Mesothelial cell of epicardium (in vitro differentiated cells): ENCODE measurements at regions not wholly inside any gene's neighbourhood (a gene's known extent, or its start where the extent isn't known, plus 50 kb on each side); places are given as distances from the start of the nearest gene placed in this dataset.
"Not testable (repeated sequence)": the region's sequence is repeated elsewhere in the genome, so short reads cannot be mapped to it uniquely, and the experiment has no call there.

ENCODE experiments used
- DNase-seq, 2 experiments: peaks; one replicate each; pipeline ENCODE4 v3.0.0; 2021; ENCODE audit warnings: low spot score in 2 of 2; ENCODE audit not compliant: unreplicated experiment in 2 of 2
- H3K27ac Mint-ChIP-seq: 2 replicates; pipeline ENCODE4 v1.8.0; 2021; ENCODE audit warnings: mixed read lengths
- H3K27me3 Mint-ChIP-seq: 2 replicates; pipeline ENCODE4 v1.8.0; 2021; ENCODE audit warnings: low read depth, mixed read lengths
- H3K36me3 Mint-ChIP-seq: 2 replicates; pipeline ENCODE4 v1.8.0; 2021; ENCODE audit warnings: mixed read lengths
- H3K4me1 Mint-ChIP-seq: 2 replicates; pipeline ENCODE4 v1.8.0; 2021; ENCODE audit warnings: mixed read lengths
- H3K4me3 Mint-ChIP-seq: 2 replicates; pipeline ENCODE4 v1.8.0; 2021; ENCODE audit warnings: mild to moderate bottlenecking, moderate library complexity, mixed read lengths
- H3K9me3 Mint-ChIP-seq: 2 replicates; pipeline ENCODE4 v1.8.0; 2021; ENCODE audit warnings: mixed read lengths
- TF ChIP-seq, protein P1 (sequence below): fragments of 200-600 bp; sonication (generic); IDR thresholded peaks from one replicate; pipeline ENCODE4 v1.5.0; 2021; ENCODE audit warnings: antibody characterized with exemption; ENCODE audit not compliant: unreplicated experiment

DNA sequence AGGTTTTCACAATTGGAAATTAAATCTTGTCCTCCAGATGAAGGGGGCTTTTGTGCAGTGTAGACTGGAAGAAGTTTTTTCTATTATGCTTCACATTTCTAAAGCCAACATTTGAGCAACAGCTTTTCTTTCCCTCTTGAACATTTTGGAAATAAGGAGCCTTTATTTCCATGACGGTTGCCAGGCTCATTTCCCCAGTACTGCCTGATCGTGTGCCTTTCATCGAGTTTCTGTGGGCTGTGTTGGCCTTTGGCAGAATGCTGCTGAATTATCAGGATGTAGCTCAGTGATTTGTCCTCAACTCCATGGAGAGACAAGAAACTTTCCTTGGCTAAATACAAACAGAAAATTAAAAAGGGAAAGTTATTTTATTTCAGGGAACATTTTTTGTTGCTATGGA is 314.8 kb upstream of the LRRC3B start:
- TF ChIP-seq, protein P1, sequence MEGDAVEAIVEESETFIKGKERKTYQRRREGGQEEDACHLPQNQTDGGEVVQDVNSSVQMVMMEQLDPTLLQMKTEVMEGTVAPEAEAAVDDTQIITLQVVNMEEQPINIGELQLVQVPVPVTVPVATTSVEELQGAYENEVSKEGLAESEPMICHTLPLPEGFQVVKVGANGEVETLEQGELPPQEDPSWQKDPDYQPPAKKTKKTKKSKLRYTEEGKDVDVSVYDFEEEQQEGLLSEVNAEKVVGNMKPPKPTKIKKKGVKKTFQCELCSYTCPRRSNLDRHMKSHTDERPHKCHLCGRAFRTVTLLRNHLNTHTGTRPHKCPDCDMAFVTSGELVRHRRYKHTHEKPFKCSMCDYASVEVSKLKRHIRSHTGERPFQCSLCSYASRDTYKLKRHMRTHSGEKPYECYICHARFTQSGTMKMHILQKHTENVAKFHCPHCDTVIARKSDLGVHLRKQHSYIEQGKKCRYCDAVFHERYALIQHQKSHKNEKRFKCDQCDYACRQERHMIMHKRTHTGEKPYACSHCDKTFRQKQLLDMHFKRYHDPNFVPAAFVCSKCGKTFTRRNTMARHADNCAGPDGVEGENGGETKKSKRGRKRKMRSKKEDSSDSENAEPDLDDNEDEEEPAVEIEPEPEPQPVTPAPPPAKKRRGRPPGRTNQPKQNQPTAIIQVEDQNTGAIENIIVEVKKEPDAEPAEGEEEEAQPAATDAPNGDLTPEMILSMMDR: no peak

DNA sequence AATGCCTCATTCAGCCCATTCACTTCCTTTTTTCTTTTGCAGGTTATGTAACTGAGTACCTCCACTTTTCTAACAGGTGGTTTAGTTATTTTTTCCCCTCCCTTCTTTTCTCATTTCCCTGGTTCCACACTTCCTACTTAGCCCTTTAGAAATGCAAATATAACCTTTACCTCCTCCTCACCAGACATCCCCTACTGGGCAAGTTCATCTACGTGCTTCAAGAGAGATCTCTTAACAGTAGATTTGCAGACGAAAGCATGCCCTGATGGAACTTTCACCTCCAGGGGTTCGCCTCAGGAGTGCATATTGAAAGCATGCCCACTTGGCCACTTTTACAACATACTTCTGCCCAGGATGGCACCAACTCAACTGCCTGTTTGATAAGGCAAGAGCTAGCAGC is 314.1 kb upstream of the LRRC3B start:
- H3K4me1 Mint-ChIP-seq: no peaks in the 10 kb centered on the region
- DNase-seq: no peak
- no peak overlapping the region for H3K27ac Mint-ChIP-seq
- H3K27me3 Mint-ChIP-seq: no peaks in the 10 kb centered on the region
- peaks cover 26% of the 10 kb centered on the region for H3K9me3 Mint-ChIP-seq
- H3K4me3 Mint-ChIP-seq: no peak overlapping the region
- no peaks in the 10 kb centered on the region for H3K36me3 Mint-ChIP-seq
- TF ChIP-seq, protein P1: no peak

More for the DNA sequence above, 314.8 kb upstream of the LRRC3B start:
- Mint-ChIP-seq H3K4me1 (no peaks in the 10 kb centered on the region), H3K4me3 (no peak overlapping the region), H3K27ac (no peak overlapping the region), H3K9me3 (peaks cover 26% of the 10 kb centered on the region), H3K36me3 (no peaks in the 10 kb centered on the region), H3K27me3 (no peaks in the 10 kb centered on the region)
- DNase-seq: no peak

DNA sequence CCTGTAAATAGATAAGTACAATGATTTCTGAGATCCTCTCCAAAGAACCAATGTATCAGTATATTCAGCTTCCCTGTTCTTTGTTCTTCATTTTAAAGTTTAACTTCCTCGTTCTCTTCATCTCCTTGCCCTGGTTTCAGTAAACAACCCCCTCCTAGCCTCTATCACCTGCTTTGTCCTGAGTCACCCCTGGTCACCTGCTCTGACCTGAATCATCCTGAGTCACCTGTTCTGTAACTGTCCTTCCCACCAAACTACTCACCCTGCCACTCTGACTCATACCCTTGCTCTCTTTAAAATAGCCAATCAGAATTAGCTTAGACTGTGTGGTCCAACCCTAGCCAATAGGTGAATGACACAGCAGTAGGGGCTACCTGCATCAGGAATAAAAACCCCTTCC is 313.0 kb upstream of the LRRC3B start:
- H3K27ac Mint-ChIP-seq, H3K4me1 Mint-ChIP-seq, H3K27me3 Mint-ChIP-seq, H3K4me3 Mint-ChIP-seq, DNase-seq, H3K36me3 Mint-ChIP-seq: not testable (repeated sequence)
- H3K9me3 Mint-ChIP-seq: peaks cover 26% of the 10 kb centered on the region

DNA sequence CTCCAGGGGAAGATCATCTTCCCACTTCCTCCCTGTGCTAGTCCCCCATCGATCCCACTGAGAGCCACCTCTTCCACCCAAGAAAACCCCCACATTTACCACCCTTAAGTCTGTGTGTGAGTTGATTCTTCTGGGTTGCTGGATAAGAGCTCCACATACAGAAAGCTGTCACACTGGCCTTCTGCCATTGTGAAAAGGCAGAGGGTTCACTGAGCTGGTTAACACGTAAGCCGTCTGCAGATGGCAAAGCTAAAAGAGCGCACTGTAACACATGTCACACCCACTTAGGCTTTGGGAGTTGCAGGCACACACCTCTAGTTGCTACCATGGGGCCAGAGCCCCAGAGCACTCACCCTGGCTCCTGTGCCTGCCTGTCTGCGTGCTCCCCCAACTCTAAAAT is 309.8 kb upstream of the LRRC3B start:
- Mint-ChIP-seq H3K27ac (no peak overlapping the region), H3K4me1 (no peaks in the 10 kb centered on the region), H3K4me3 (no peak overlapping the region), H3K27me3 (no peaks in the 10 kb centered on the region), H3K36me3 (no peaks in the 10 kb centered on the region), H3K9me3 (peaks cover 36% of the 10 kb centered on the region)
- no peak for DNase-seq
- TF ChIP-seq, protein P1: no peak

DNA sequence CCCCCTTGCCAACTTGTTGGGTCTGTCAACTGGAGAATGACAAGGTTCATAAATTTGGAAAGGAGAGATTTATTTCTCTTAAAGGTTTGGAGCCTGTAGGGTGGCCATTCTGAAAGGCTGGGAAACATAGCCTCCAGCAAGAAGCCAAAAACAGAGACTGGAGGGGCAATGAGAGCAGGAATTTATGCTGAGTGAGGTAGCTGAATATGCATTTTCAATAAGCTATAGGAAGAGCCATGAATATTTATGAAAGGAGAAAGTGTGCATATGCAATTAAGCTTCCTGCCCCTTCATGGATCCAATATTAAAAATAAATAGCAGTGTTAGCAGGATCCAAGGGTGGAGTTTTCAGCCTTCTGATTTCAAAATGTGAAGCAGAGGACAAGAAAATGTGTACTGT is 306.1 kb upstream of the LRRC3B start:
- Mint-ChIP-seq H3K36me3 (no peaks in the 10 kb centered on the region), H3K27ac (no peak overlapping the region), H3K4me1 (no peaks in the 10 kb centered on the region), H3K27me3 (no peaks in the 10 kb centered on the region), H3K4me3 (no peak overlapping the region), H3K9me3 (peaks cover 42% of the 10 kb centered on the region)
- TF ChIP-seq, protein P1: no peak
- DNase-seq: no peak

DNA sequence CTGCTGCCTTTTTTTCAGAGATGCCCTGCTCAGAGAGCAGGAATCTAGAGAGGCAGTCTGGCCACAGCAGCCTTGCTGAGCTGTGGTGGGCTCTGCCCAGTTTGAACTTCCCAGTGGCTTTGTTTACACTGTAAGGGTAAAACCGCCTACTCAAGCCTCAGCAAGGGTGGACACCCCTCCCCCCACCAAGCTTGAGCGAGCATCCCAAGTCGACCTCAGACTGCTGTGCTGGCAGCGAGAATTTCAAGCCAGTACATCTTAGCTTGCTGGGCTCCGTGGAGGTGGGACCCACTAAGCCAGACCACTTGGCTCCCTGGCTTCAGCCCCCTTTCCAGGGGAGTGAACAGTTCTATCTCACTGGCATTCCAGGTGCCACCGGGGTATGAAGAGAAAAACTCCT is 298.8 kb upstream of the LRRC3B start:
- not testable (repeated sequence) for DNase-seq, H3K4me1 Mint-ChIP-seq, H3K27ac Mint-ChIP-seq, H3K36me3 Mint-ChIP-seq, H3K4me3 Mint-ChIP-seq, H3K27me3 Mint-ChIP-seq
- H3K9me3 Mint-ChIP-seq: peaks cover 52% of the 10 kb centered on the region

DNA sequence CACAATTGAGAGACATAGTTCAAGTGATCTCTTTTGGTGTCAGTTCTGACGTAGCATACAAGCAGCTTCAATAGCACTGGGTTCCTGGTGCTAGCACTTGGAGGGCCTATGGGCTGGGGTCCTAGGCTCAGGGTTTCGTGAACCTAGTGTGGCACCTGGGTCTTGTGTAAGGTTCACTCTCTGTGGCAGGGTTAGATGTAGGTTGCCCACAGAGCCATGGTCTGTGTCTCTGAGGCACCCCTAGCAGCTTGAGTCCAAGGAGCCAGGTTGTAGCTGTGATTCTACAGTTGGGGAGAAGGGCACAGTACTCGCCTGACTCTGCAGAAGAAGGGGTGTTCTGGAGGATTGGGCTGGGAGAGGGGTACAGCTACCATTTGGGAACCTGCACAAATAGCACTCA is 282.6 kb upstream of the LRRC3B start:
- Mint-ChIP-seq H3K36me3 (no peaks in the 10 kb centered on the region), H3K27ac (no peak overlapping the region), H3K9me3 (no peaks in the 10 kb centered on the region), H3K27me3 (no peaks in the 10 kb centered on the region), H3K4me1 (peaks cover 13% of the 10 kb centered on the region), H3K4me3 (no peak overlapping the region)
- TF ChIP-seq, protein P1: no peak
- DNase-seq: no peak
